ENCODE measurements at regions not wholly inside any gene's neighbourhood (a gene's known extent, or its start where the extent isn't known, plus 50 kb on each side); places are given as distances from the start of the nearest gene placed in this dataset.

- no peaks in the 10 kb centered on the region for H3K27me3 ChIP-seq (ENCODE audit: insufficient read depth, low read length)
- no peaks in the 10 kb centered on the region for H3K9me3 ChIP-seq (ENCODE audit: low read depth, low read length)
- no peak for TF ChIP-seq CTCF (IDR thresholded peaks at IDR 0.05; ENCODE audit: extremely low read depth, low read depth, low read length)
- no peaks in the 10 kb centered on the region for H3K36me3 ChIP-seq (ENCODE audit: insufficient read depth, low read length)
- no peak overlapping the region for H2AFZ ChIP-seq (ENCODE audit: low read length)
- no peaks in the 10 kb centered on the region for H4K20me1 ChIP-seq (ENCODE audit: insufficient read depth, low read length)
- no peak overlapping the region for H3K27ac ChIP-seq (ENCODE audit: low read depth, low read length)
- no peak overlapping the region for H3K4me3 ChIP-seq (ENCODE audit: insufficient read depth, low read length)
- H3K79me2 ChIP-seq (ENCODE audit: insufficient read depth, low read length), result no peaks in the 10 kb centered on the region
- no peak overlapping the region for H3K4me2 ChIP-seq (ENCODE audit: insufficient read depth, low read length)
- H3K4me1 ChIP-seq (ENCODE audit: insufficient read depth, low read length), result no peaks in the 10 kb centered on the region
- no peak for DNase-seq (ENCODE audit: insufficient read length, low spot score, missing footprints)
Observed at GRCh38 chr21:14713109-14713508, 167.0 kb upstream of the SAMSN1 start.

- Histone ChIP-seq H3K36me3 (ENCODE audit: insufficient read depth, low read length) (no peaks in the 10 kb centered on the region), H2AFZ (ENCODE audit: low read length) (no peak overlapping the region), H3K4me3 (ENCODE audit: insufficient read depth, low read length) (no peak overlapping the region), H3K4me2 (ENCODE audit: insufficient read depth, low read length) (no peak overlapping the region), H4K20me1 (ENCODE audit: insufficient read depth, low read length) (no peaks in the 10 kb centered on the region), H3K79me2 (ENCODE audit: insufficient read depth, low read length) (no peaks in the 10 kb centered on the region), H3K27me3 (ENCODE audit: insufficient read depth, low read length) (no peaks in the 10 kb centered on the region), H3K4me1 (ENCODE audit: insufficient read depth, low read length) (no peaks in the 10 kb centered on the region), H3K27ac (ENCODE audit: low read depth, low read length) (no peak overlapping the region), H3K9me3 (ENCODE audit: low read depth, low read length) (no peaks in the 10 kb centered on the region)
- DNase-seq (ENCODE audit: insufficient read length, low spot score, missing footprints), result no peak
- no peak for TF ChIP-seq CTCF (IDR thresholded peaks at IDR 0.05; ENCODE audit: extremely low read depth, low read depth, low read length)
Observed at GRCh38 chr21:14712121-14712715, 166.1 kb upstream of the SAMSN1 start.

GRCh38 chr21:14711287-14711686 is 165.2 kb upstream of the SAMSN1 start:
- Histone ChIP-seq H3K4me2 (ENCODE audit: insufficient read depth, low read length) (no peak overlapping the region), H3K27me3 (ENCODE audit: insufficient read depth, low read length) (no peaks in the 10 kb centered on the region), H3K4me3 (ENCODE audit: insufficient read depth, low read length) (no peak overlapping the region), H2AFZ (ENCODE audit: low read length) (no peak overlapping the region), H4K20me1 (ENCODE audit: insufficient read depth, low read length) (no peaks in the 10 kb centered on the region), H3K9me3 (ENCODE audit: low read depth, low read length) (no peaks in the 10 kb centered on the region), H3K27ac (ENCODE audit: low read depth, low read length) (no peak overlapping the region), H3K79me2 (ENCODE audit: insufficient read depth, low read length) (no peaks in the 10 kb centered on the region), H3K36me3 (ENCODE audit: insufficient read depth, low read length) (no peaks in the 10 kb centered on the region), H3K4me1 (ENCODE audit: insufficient read depth, low read length) (no peaks in the 10 kb centered on the region)
- no peak for TF ChIP-seq CTCF (IDR thresholded peaks at IDR 0.05; ENCODE audit: extremely low read depth, low read depth, low read length)
- DNase-seq (ENCODE audit: insufficient read length, low spot score, missing footprints), result no peak

GRCh38 chr21:14707511-14708020 is 161.5 kb upstream of the SAMSN1 start:
- DNase-seq (ENCODE audit: insufficient read length, low spot score, missing footprints), result no peak
- Histone ChIP-seq H3K4me1 (ENCODE audit: insufficient read depth, low read length) (no peaks in the 10 kb centered on the region), H3K4me2 (ENCODE audit: insufficient read depth, low read length) (no peak overlapping the region), H3K79me2 (ENCODE audit: insufficient read depth, low read length) (no peaks in the 10 kb centered on the region), H3K9me3 (ENCODE audit: low read depth, low read length) (no peaks in the 10 kb centered on the region), H4K20me1 (ENCODE audit: insufficient read depth, low read length) (no peaks in the 10 kb centered on the region), H3K4me3 (ENCODE audit: insufficient read depth, low read length) (no peak overlapping the region), H3K36me3 (ENCODE audit: insufficient read depth, low read length) (no peaks in the 10 kb centered on the region), H3K27ac (ENCODE audit: low read depth, low read length) (no peak overlapping the region), H2AFZ (ENCODE audit: low read length) (no peak overlapping the region), H3K27me3 (ENCODE audit: insufficient read depth, low read length) (no peaks in the 10 kb centered on the region)
- no peak for TF ChIP-seq CTCF (IDR thresholded peaks at IDR 0.05; ENCODE audit: extremely low read depth, low read depth, low read length)
